ENCODE measurements at regions not wholly inside any gene's neighbourhood (a gene's known extent, or its start where the extent isn't known, plus 50 kb on each side); places are given as distances from the start of the nearest gene placed in this dataset.

- ChIA-PET CTCF (no interaction called here), POLR2A (ENCODE audit: unreplicated experiment) (no interaction called here)
- Histone ChIP-seq H3K79me2 (ENCODE audit: low read depth) (no peaks in the 10 kb centered on the region), H3K4me2 (no peak overlapping the region), H3K4me3 (no peak overlapping the region), H3K9me2 (ENCODE audit: insufficient read depth) (no peaks in the 10 kb centered on the region), H3K27me3 (ENCODE audit: insufficient read depth, low read depth) (no peaks in the 10 kb centered on the region), H3K27ac (no peak overlapping the region), H2AFZ (no peak overlapping the region), H3F3A (ENCODE audit: insufficient read depth, low read depth) (peaks cover 2% of the 10 kb centered on the region; the same call in 1 of the 2 replicates), H3K36me3 (ENCODE audit: low read depth) (no peaks in the 10 kb centered on the region), H3K9me3 (ENCODE audit: insufficient read depth, low read depth) (no peaks in the 10 kb centered on the region), H4K20me1 (ENCODE audit: insufficient read depth) (no peaks in the 10 kb centered on the region), H3K4me1 (replicated peaks; ENCODE audit: insufficient read depth) (peaks cover 22% of the 10 kb centered on the region)
- intact Hi-C loops (cut with micrococcal nuclease; ENCODE audit: unreplicated experiment), result no loop called here
- peak in 1 of 2 experiments; percentile 61 for DNase-seq
- TF ChIP-seq CTCF (conservative IDR thresholded peaks at IDR 0.05) (no peak), EZH2 (IDR thresholded peaks at IDR 0.05; ENCODE audit: low read depth) (no peak)
- BruUV-seq (replicated peaks), result no TSS peak
Observed at GRCh38 chr4:4711902-4712301, 147.6 kb upstream of the MSX1 start.

- H2AFZ ChIP-seq, result no peak overlapping the region
- TF ChIP-seq EZH2 (IDR thresholded peaks at IDR 0.05; ENCODE audit: low read depth) (no peak), CTCF (conservative IDR thresholded peaks at IDR 0.05) (no peak)
- H3K27ac ChIP-seq, result no peak overlapping the region
- H3K4me1 ChIP-seq (replicated peaks; ENCODE audit: insufficient read depth), result peaks cover 19% of the 10 kb centered on the region
- no peaks in the 10 kb centered on the region for H3K79me2 ChIP-seq (ENCODE audit: low read depth)
- H4K20me1 ChIP-seq (ENCODE audit: insufficient read depth), result no peaks in the 10 kb centered on the region
- no peaks in the 10 kb centered on the region for H3K9me2 ChIP-seq (ENCODE audit: insufficient read depth)
- H3K4me3 ChIP-seq, result no peak overlapping the region
- DNase-seq, result no peak
- H3K36me3 ChIP-seq (ENCODE audit: low read depth), result no peaks in the 10 kb centered on the region
- H3K27me3 ChIP-seq (ENCODE audit: insufficient read depth, low read depth), result no peaks in the 10 kb centered on the region
- no TSS peak for BruUV-seq (replicated peaks)
- no peak overlapping the region for H3K4me2 ChIP-seq
- peaks cover 2% of the 10 kb centered on the region; the same call in 1 of the 2 replicates for H3F3A ChIP-seq (ENCODE audit: insufficient read depth, low read depth)
- intact Hi-C loops (cut with micrococcal nuclease; ENCODE audit: unreplicated experiment), result no loop called here
- ChIA-PET POLR2A (ENCODE audit: unreplicated experiment) (no interaction called here), CTCF (no interaction called here)
- no peaks in the 10 kb centered on the region for H3K9me3 ChIP-seq (ENCODE audit: insufficient read depth, low read depth)
Observed at GRCh38 chr4:4709736-4710135, 149.7 kb upstream of the MSX1 start.

GRCh38 chr4:4704267-4704666 lies 155.2 kb upstream of the MSX1 start:
- no peak for TF ChIP-seq CTCF (conservative IDR thresholded peaks at IDR 0.05)
- no peak for TF ChIP-seq EZH2 (IDR thresholded peaks at IDR 0.05; ENCODE audit: low read depth)
- no peaks in the 10 kb centered on the region for H3K4me1 ChIP-seq (replicated peaks; ENCODE audit: insufficient read depth)
- H3K4me2 ChIP-seq, result no peak overlapping the region
- H2AFZ ChIP-seq, result no peak overlapping the region
- no peak for DNase-seq
- no peaks in the 10 kb centered on the region for H3K9me3 ChIP-seq (ENCODE audit: insufficient read depth, low read depth)
- intact Hi-C loops (cut with micrococcal nuclease; ENCODE audit: unreplicated experiment), result no loop called here
- no peaks in the 10 kb centered on the region for H3K36me3 ChIP-seq (ENCODE audit: low read depth)
- POLR2A ChIA-PET (ENCODE audit: unreplicated experiment), result no interaction called here
- no peaks in the 10 kb centered on the region for H3K9me2 ChIP-seq (ENCODE audit: insufficient read depth)
- no peak overlapping the region for H3K4me3 ChIP-seq
- BruUV-seq (replicated peaks), result no TSS peak
- H4K20me1 ChIP-seq (ENCODE audit: insufficient read depth), result no peaks in the 10 kb centered on the region
- H3K79me2 ChIP-seq (ENCODE audit: low read depth), result no peaks in the 10 kb centered on the region
- CTCF ChIA-PET, result no interaction called here
- H3F3A ChIP-seq (ENCODE audit: insufficient read depth, low read depth), result no peaks in the 10 kb centered on the region
- no peak overlapping the region for H3K27ac ChIP-seq
- no peaks in the 10 kb centered on the region for H3K27me3 ChIP-seq (ENCODE audit: insufficient read depth, low read depth)

All from PC-9 (cell line).